NCI-H2081 (cell line): ENCODE measurements at regions not wholly inside any gene's neighbourhood (a gene's known extent, or its start where the extent isn't known, plus 50 kb on each side); places are given as distances from the start of the nearest gene placed in this dataset.
"Not testable (repeated sequence)": the region's sequence is repeated elsewhere in the genome, so short reads cannot be mapped to it uniquely, and the experiment has no call there.

ENCODE experiments used
- DNase-seq, 2 experiments: peaks; one replicate each; lab custom pipeline; 2025; lab: John Stamatoyannopoulos, UW

- DNase-seq = no peak
Observed at GRCh38 chr9:105114318-105114717, 130.1 kb upstream of the SLC44A1 start.

DNA sequence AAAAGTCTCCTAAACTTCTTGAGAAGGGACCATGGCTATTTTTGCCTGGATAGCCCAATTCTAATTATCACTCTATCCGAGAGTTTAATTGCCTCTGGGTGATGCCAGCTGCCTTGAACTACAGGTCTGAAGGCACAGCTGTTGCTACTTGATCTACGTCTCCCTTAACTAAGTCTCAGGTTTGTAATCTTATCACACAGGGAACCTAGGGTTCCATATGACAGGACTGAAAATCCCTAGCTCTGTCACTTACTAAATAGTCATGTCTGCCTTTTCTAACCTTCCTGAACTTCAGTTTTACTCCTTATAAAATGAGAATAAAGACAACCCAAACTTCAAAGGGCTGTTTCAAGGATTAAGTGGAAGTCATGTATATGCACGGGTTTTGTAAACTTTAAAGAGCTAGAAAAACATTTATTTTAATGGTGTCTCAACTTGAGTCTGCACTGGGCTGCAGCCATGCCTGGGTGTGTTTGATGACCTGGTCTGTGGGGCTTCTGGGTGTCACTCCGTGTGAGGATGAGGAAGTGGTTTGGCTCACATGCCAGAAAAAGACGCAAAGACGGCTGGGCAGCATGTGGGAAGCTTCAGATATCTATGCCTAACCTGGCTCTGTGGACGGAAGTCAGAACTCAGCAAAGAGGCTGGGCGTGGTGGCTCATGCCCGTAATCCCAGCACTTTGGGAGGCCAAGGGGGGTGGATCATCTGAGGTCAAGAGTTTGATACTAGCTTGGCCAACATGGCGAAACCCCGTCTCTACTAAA, 129.3 kb upstream of the SLC44A1 start:
- DNase-seq = no peak

DNA sequence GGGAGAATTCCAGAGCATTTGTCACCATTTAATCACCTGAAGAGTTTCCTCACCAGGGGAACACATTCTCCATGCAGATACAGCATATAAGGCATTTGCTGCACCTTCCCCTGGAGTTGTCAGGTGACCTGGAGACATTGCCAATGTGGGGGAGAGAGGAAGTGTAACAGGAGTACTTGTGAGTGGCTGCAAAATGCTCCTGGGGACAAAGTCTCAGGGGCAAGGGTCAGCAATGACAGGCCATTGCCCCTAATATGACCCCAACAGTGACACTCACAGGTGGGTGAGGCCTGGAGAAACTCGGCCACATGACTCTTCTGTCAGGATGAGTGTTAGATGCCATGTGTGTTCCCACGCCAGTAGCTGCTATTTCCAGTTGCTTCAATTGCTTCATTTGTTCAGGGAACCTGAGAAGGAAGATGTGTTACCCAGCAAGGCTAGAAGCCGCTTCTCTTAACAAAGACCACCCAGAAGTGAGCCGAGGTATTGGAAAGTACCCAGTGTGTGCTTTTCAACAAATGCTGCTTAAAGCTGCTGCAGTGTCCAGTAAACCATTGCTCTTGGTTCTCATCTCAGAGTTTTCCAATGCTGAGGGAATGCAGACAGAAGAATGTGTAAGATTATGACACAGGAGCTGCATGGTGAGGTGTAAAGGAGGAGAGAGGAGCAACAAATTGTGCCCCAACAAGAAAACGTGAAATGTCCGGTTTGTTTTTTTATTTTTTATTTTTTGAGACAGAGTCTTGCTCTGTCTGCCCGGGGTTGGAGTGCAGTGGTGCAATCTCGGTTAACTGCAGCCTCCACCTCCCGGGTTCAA, 128.2 kb upstream of the SLC44A1 start:
- no peak for DNase-seq

DNA sequence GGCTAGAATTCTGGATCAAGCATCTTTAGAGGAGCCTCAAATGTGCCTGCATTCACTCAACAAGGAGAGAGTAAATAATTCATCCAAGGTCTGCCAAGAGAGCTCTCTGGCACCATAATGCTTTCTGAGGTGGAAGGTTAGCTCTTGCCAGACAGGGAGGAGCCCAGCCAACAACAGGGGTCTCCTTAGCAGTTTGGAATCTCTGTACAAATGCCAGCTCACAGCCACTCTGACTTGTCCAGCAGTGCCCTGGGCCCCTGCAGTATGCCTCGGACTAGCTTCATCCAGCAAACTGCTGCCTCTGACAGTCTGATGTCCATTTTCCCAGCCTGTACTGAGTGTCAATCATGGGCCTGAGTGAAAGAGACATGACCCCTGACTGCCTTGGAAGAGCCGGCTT, 127.2 kb upstream of the SLC44A1 start:
- no peak for DNase-seq

DNA sequence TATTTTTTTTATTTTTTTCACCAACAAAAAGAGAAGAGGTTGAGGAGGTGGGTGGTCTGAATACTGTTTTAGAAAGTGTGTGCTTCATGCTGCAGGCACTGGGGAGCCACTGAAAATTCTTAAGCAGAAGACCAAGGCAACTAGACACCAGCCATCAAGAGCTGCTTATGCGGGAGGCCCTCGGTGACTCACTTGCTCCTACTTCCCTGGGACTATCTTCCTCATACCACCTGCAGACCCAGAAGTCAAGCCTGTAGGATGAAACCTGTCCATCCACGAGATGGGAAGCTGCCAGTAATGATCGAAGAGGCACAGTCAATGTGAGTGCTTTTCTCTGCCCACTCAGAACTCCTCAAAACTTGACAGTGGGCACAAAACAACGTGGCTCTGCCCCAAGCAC, 125.8 kb upstream of the SLC44A1 start:
- DNase-seq = no peak

- DNase-seq = no peak
Observed at GRCh38 chr9:105119156-105119555, 125.3 kb upstream of the SLC44A1 start.

DNA sequence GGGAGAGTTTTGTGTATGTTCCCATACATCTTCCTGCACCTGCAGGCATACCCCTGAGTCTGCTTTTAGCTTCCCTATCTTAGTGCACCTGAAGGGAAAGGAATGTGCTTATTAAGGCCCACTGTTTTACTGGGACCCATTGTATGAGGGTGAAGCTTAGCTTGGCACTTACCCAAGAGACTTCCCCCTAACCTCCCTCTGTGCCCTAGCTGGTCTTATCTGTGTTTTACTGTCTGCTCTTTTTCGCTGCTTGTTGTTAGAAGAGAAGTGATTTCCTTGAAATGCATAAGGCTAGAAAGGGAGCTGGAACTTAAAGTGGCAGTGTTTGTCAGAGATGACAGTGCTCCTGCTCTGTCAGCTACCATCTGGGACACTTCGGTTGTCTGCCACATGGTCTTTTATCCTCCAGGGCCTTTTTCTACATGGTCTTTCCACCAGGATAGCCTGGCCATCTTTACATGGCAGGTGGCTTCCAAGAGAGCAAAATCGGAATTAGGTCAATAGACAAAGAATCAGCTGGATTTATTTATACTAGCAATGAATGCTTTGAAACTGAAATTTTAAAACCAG, 122.5 kb upstream of the SLC44A1 start:
- DNase-seq = no peak

DNA sequence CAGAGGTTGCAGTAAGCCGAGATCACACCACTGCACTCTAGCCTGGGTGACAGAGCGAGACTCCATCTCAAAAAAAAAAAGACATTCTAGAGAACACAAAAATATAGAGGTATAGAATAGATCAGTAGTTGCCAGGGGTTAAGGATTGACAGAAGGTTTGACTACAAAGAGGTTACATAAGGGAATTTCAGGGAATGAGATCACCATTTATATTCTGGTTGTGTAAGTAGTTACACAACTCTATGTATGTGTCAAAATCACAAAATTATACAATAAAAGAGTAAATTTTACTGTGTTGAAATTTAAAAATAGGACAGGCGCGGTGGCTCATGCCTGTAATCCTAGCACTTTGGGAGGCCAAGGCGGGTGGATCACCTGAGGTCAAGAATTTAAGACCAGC, 119.9 kb upstream of the SLC44A1 start:
- DNase-seq = not testable (repeated sequence)

DNA sequence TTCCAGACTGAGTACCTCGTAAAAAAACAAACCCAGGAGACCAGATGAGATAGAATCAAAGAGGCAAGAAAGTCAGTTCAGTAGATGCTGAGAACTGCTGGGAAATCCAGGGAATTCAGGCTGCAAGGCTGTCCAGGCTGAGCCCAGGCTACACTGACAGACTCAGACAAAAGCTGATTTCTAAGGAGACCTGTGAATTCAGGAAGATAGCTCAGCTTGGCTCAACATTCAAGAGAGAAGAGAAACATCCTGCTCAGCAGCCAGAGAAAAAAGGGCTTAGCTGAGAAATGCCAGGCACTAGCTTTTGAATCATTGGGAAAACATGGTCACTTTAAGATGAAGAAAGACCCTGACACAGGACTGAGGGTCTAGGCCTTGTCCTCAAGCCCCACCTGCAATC, 118.2 kb upstream of the SLC44A1 start:
- DNase-seq = no peak

DNA sequence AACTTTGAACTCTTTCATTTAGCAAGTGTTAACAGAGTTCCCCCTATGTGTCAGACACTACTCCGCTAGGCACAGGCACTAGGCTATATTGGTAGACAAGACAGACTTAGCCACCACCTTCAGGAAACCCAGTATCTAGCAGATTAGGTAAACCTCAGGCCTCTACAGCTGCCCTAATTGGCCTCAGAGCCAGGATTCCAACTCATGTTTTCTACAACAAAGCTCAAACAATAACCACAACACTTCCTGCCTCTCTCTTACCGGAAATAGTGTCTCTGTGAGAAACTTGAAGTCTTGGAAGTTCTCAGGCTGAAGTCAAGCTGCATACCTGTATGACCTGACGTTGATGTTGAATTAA, 116.6 kb upstream of the SLC44A1 start:
- DNase-seq = no peak

- DNase-seq = no peak
Observed at GRCh38 chr9:105128908-105129600, 115.4 kb upstream of the SLC44A1 start.

DNA sequence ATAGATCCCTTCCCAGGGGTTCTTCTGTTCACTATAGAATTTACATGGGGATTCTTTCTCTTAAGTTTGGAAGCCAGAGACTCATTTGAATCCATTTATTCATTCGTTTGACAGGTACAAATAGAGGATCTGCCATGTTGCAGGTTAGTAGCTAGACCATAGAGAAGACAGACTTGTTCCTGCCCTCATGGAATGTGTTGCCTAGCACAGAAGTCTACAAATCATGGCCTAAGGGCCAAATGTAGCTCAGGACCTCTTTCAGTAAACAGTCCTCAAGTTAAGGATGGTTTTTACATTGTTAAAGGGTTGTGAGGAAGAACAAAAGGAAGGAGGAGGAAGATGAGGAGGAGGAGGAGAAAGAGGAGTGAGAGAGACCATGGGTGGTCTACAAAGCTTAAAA, 114.7 kb upstream of the SLC44A1 start:
- DNase-seq = no peak

- no peak for DNase-seq
Observed at GRCh38 chr9:105131981-105132380, 112.5 kb upstream of the SLC44A1 start.

GRCh38 chr9:105132606-105133005, 111.8 kb upstream of the SLC44A1 start:
- DNase-seq = no peak

- DNase-seq = no peak
Observed at GRCh38 chr9:105138306-105138801, 106.1 kb upstream of the SLC44A1 start.

- no peak for DNase-seq
Observed at GRCh38 chr9:105141146-105141975, 103.1 kb upstream of the SLC44A1 start.

- no peak for DNase-seq
Observed at GRCh38 chr9:105141976-105142250, 102.5 kb upstream of the SLC44A1 start.

- DNase-seq = no peak
Observed at GRCh38 chr9:105142406-105143135, 101.9 kb upstream of the SLC44A1 start.

DNA sequence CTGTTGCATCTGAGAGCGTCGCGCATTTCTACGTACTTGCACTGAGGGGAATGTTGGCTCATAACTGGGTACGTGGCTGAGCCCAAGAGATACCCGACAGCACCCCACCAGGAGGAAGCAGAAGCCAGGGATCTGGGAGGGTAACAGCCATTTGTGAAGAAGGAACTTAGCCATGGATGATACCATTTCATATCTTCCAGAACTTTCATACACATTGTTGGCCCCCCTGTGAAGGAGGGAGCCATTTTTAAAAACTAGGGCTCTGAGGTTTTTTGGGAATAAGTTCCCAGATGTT, 101.4 kb upstream of the SLC44A1 start:
- DNase-seq = no peak

- no peak for DNase-seq
Observed at GRCh38 chr9:105144076-105144475, 100.4 kb upstream of the SLC44A1 start.

DNA sequence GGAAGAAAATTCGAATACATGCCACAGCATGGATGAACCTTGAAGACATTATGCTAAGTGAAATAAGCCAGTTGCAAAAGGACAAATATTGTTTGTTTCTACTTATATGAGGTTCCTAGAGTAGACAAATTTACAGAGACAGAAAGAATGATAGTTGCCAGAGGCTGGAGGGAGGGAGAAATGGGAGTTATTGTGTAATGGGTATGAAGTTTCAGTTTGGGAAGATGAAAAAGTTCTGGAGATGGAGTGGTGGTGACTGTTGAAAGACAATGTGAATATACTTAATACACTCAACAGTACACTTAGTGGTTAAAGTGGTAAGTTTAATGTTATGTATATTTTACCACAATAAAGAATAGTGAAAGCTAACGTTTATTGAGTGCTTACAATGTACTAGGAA, 99.6 kb upstream of the SLC44A1 start:
- no peak for DNase-seq
